IMR-90 (cell line): ENCODE measurements at regions not wholly inside any gene's neighbourhood (a gene's known extent, or its start where the extent isn't known, plus 50 kb on each side); places are given as distances from the start of the nearest gene placed in this dataset.
"Not testable (repeated sequence)": the region's sequence is repeated elsewhere in the genome, so short reads cannot be mapped to it uniquely, and the experiment has no call there.

ENCODE experiments used
- ATAC-seq: fragments of 200-7000 bp; cut with Tn5 transposase; 2 replicates; pipeline ENCODE4 v1.9.1; 2020; ENCODE audit warnings: low read depth, mild to moderate bottlenecking, moderate library complexity
- BruUV-seq: library from RNA; stranded (reverse); fragments of 400-500 nt; replicated peaks from 2 replicates; lab custom pipeline; 2021; lab: Mats Ljungman, UMichigan
- CTCF ChIA-PET: fragments of 300-600 bp; formaldehyde crosslinking; extraction: SDS; loops from one replicate; lab custom pipeline; 2021; ENCODE audit warnings: antibody characterized with exemption; lab: Yijun Ruan, JAX
- POLR2A ChIA-PET: fragments of 300-600 bp; sonication (Branson Sonifier 250); formaldehyde crosslinking; loops from one replicate; lab custom pipeline; 2022; ENCODE audit warnings: antibody characterized with exemption; ENCODE audit not compliant: unreplicated experiment; lab: Charles Lee
- DNase-seq: peaks from one replicate; pipeline ENCODE4 v3.0.0; 2013
- H2AFZ ChIP-seq: replicated peaks from 2 replicates; pipeline ENCODE3; 2013; ENCODE audit warnings: low read length, mild to moderate bottlenecking; ENCODE audit not compliant: poor library complexity
- H2AK5ac ChIP-seq: 2 replicates; pipeline ENCODE4 v1.6.1; 2013; ENCODE audit warnings: low read depth, low read length, inconsistent platforms
- H2AK9ac ChIP-seq: replicated peaks from 2 replicates; pipeline ENCODE3; 2013; ENCODE audit warnings: mild to moderate bottlenecking, low read depth, low read length, moderate library complexity; ENCODE audit not compliant: poor library complexity
- H2BK120ac ChIP-seq: 2 replicates; pipeline ENCODE4 v1.6.1; 2013; ENCODE audit warnings: low read depth, low read length, inconsistent platforms
- H2BK15ac ChIP-seq: 3 replicates; pipeline ENCODE4 v1.6.1; 2013; ENCODE audit warnings: low read depth, low read length, inconsistent platforms
- H2BK20ac ChIP-seq: 2 replicates; pipeline ENCODE4 v1.6.1; 2013; ENCODE audit warnings: low read depth, mild to moderate bottlenecking, inconsistent platforms, low read length, moderate library complexity
- H2BK5ac ChIP-seq: 2 replicates; pipeline ENCODE4 v1.6.1; 2013; ENCODE audit warnings: mild to moderate bottlenecking, low read depth, low read length, inconsistent platforms; ENCODE audit not compliant: poor library complexity, severe bottlenecking
- H3K14ac ChIP-seq: replicated peaks from 2 replicates; pipeline ENCODE4 v1.6.1; 2013; ENCODE audit warnings: low read depth, low read length, inconsistent platforms
- H3K18ac ChIP-seq: 2 replicates; pipeline ENCODE4 v1.6.1; 2013; ENCODE audit warnings: low read depth, low read length, control low read depth
- H3K23ac ChIP-seq: 2 replicates; pipeline ENCODE4 v1.6.1; 2013; ENCODE audit warnings: low read depth, low read length, inconsistent platforms
- H3K27ac ChIP-seq: 2 replicates; pipeline ENCODE4 v1.5.1; 2013; ENCODE audit warnings: mild to moderate bottlenecking, control low read depth, low read length; ENCODE audit not compliant: insufficient read depth
- H3K27me3 ChIP-seq: 2 replicates; pipeline ENCODE4 v1.6.1; 2013; ENCODE audit warnings: low read length; ENCODE audit not compliant: control insufficient read depth, insufficient read depth
- H3K36me3 ChIP-seq: 2 replicates; pipeline ENCODE4 v1.6.1; 2013; ENCODE audit warnings: low read length, mixed read lengths; ENCODE audit not compliant: control insufficient read depth, insufficient read depth
- H3K4ac ChIP-seq: 2 replicates; pipeline ENCODE4 v1.6.1; 2013; ENCODE audit warnings: low read depth, low read length, inconsistent platforms
- H3K4me1 ChIP-seq: 2 replicates; pipeline ENCODE4 v1.6.1; 2013; ENCODE audit warnings: low read length, mixed read lengths; ENCODE audit not compliant: control insufficient read depth, insufficient read depth
- H3K4me2 ChIP-seq: 2 replicates; pipeline ENCODE4 v1.6.1; 2013; ENCODE audit warnings: low read depth, mild to moderate bottlenecking, control low read depth, low read length, moderate library complexity
- H3K4me3 ChIP-seq: 2 replicates; pipeline ENCODE4 v1.5.1; 2013; ENCODE audit warnings: low read depth, mild to moderate bottlenecking, control low read depth, low read length, moderate library complexity; ENCODE audit not compliant: insufficient read depth
- H3K56ac ChIP-seq: 2 replicates; pipeline ENCODE4 v1.6.1; 2013; ENCODE audit warnings: low read length, inconsistent platforms; ENCODE audit not compliant: insufficient read depth; ENCODE audit errors: extremely low read depth
- H3K79me1 ChIP-seq, 2 experiments: 2 replicates each; pipeline ENCODE4 v1.6.1; 2013; ENCODE audit warnings: low read length in 2 of 2, inconsistent platforms in 1 of 2, low read depth in 1 of 2
- H3K9ac ChIP-seq: 2 replicates; pipeline ENCODE4 v1.6.1; 2013; ENCODE audit warnings: low read depth, low read length, control low read depth
- H3K9me1 ChIP-seq: 2 replicates; pipeline ENCODE4 v1.6.1; 2013; ENCODE audit warnings: low read length, inconsistent platforms; ENCODE audit not compliant: insufficient read depth
- H3K9me3 ChIP-seq: 2 replicates; pipeline ENCODE4 v1.6.1; 2013; ENCODE audit warnings: low read length; ENCODE audit not compliant: control insufficient read depth, insufficient read depth
- H4K20me1 ChIP-seq: 2 replicates; pipeline ENCODE4 v1.6.1; 2013; ENCODE audit warnings: low read length, inconsistent platforms; ENCODE audit not compliant: insufficient read depth
- H4K5ac ChIP-seq: 2 replicates; pipeline ENCODE4 v1.6.1; 2013; ENCODE audit warnings: mild to moderate bottlenecking, low read depth, low read length, control low read depth
- H4K8ac ChIP-seq, 2 experiments: 2 replicates each; pipeline ENCODE4 v1.6.1; 2013; ENCODE audit warnings: low read depth in 2 of 2, low read length in 2 of 2, control low read depth in 1 of 2, inconsistent platforms in 1 of 2
- H4K91ac ChIP-seq: 2 replicates; pipeline ENCODE4 v1.6.1; 2013; ENCODE audit warnings: low read depth, low read length, inconsistent platforms; ENCODE audit not compliant: insufficient read depth
- CEBPB ChIP-seq: IDR thresholded peaks from 2 replicates; pipeline ENCODE4 v1.6.1; 2012; ENCODE audit warnings: low read depth, low read length, improper control_type of control experiment
- whole genome bisulfite sequencing, 2 experiments: methylation state at CpG; one replicate each; pipeline versions ENCODE4 v1.1.5 to v1.1.7; 2013; ENCODE audit warnings: missing lambda C conversion rate in 2 of 2; ENCODE audit not compliant: insufficient read length in 1 of 2; ENCODE audit errors: extremely low coverage in 2 of 2; 5-methylcytosine and 5-hydroxymethylcytosine counted together
- dilution Hi-C: fragments of 300-500 bp; cut with HindIII; formaldehyde crosslinking; loops from one replicate; pipeline ENCODE4 v1.14.3; 2018; ENCODE audit warnings: low sequenced_read_pairs; ENCODE audit not compliant: unreplicated experiment
- in situ Hi-C: fragments of 300-500 bp; cut with MboI; formaldehyde crosslinking; loops from 3 replicates; pipeline ENCODE4 v1.14.3; 2019; ENCODE audit warnings: low sequenced_read_pairs, inconsistent platforms, mixed read lengths
- intact Hi-C: fragments of 100-400 bp; cut with micrococcal nuclease; formaldehyde crosslinking; loops from 2 replicates; pipeline ENCODE4 v1.10.0; 2022

- H3K56ac ChIP-seq, H3K9me3 ChIP-seq, H3K4ac ChIP-seq, H3K18ac ChIP-seq, H2BK120ac ChIP-seq, BruUV-seq, POLR2A ChIA-PET, H2BK5ac ChIP-seq, H2AK9ac ChIP-seq, H3K9me1 ChIP-seq, H3K14ac ChIP-seq, DNase-seq, H3K27ac ChIP-seq, CTCF ChIA-PET, H3K4me2 ChIP-seq, dilution Hi-C loops, H3K9ac ChIP-seq, H3K23ac ChIP-seq, H2AK5ac ChIP-seq, H3K4me1 ChIP-seq, H2BK20ac ChIP-seq, H4K91ac ChIP-seq, H3K4me3 ChIP-seq, H3K79me1 ChIP-seq, H4K8ac ChIP-seq, H4K20me1 ChIP-seq, H2AFZ ChIP-seq, ATAC-seq, H3K27me3 ChIP-seq, H4K5ac ChIP-seq, H2BK15ac ChIP-seq, in situ Hi-C loops, H3K36me3 ChIP-seq, intact Hi-C loops: not testable (repeated sequence)
- WGBS, 2 experiments, result 100% methylated on average over 3 of the region's 11 CpGs; no CpG with 5 or more reads in 1 of the 2 experiments
- TF ChIP-seq CEBPB, result peak; percentile 22; the same call in 1 of the 2 replicates
These were observed 624.0 kb upstream of the CITED2 start for GRCh38 chr6:139998478-139998877.
